OCI-LY7 (cell line): ENCODE measurements at regions not wholly inside any gene's neighbourhood (a gene's known extent, or its start where the extent isn't known, plus 50 kb on each side); places are given as distances from the start of the nearest gene placed in this dataset.

Source experiments
- CTCF ChIP-seq: fragments of 200-600 bp; sonication (generic); conservative IDR thresholded peaks from 2 replicates; pipeline ENCODE4 v1.5.1; 2014; ENCODE audit warnings: mild to moderate bottlenecking, antibody characterized with exemption, low read length, moderate library complexity, mixed read lengths
- EZH2phosphoT487 ChIP-seq: fragments of 200-600 bp; sonication (generic); IDR thresholded peaks from 2 replicates; pipeline ENCODE4 v1.6.1; 2018; ENCODE audit warnings: low read depth, borderline replicate concordance, mild to moderate bottlenecking, mixed run types, antibody characterized with exemption, low read length, moderate library complexity, mixed read lengths

DNA sequence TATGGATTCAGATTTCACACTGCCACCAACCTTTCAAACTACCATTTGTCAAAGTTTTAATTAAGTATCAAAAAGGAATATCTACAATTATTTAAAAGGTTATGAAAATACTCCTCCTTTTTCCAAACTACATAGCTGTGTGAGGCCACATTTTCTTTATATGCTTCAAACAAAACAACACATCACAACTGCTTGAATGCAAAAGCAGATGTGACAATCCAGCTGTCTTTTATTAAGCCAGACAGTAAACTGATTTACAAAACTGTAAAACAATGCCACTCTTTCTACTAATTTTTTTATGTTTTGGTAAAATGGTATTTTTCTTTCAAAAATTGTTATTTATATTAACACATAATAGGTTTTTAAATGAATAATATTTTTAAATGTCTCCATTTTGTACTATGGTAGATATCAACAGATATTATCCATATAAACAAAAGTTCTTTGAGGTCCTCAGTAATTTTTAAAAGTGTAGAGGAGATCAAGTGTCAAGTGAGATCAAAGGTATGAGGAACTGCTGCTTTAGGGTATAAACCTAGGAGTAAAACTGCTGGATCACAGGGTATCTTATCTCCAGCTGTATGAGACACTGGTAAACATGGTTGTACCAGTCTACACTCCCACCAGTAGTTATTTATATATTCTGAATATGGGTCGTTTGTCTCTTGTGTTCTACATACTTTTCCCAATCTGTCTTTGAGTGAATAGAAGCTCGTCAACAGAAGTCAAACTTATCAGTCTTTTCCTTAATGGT, 68.8 kb upstream of the SERTAD2 start:
- TF ChIP-seq CTCF: no peak
- no peak for TF ChIP-seq EZH2phosphoT487
